Omental fat pad (tissue), 3 donors: ENCODE measurements at regions not wholly inside any gene's neighbourhood (a gene's known extent, or its start where the extent isn't known, plus 50 kb on each side); places are given as distances from the start of the nearest gene placed in this dataset.
"Not testable (repeated sequence)": the region's sequence is repeated elsewhere in the genome, so short reads cannot be mapped to it uniquely, and the experiment has no call there.

Experiments
- ATAC-seq: fragments of 150-250 bp; one replicate; pipeline ENCODE4 v1.9.1; 2016; ENCODE audit warnings: mild to moderate bottlenecking, moderate library complexity; ENCODE audit not compliant: low FRiP score
- DNase-seq: peaks from one replicate; pipeline ENCODE4 v3.0.0-alpha.2; 2019; ENCODE audit warnings: low spot score
- TF ChIP-seq, protein P1 (sequence below), 3 donors: fragments of 450-650 bp; IDR thresholded peaks; one replicate each; pipeline ENCODE4 v1.5.1; 2016 to 2017; ENCODE audit warnings: antibody characterized with exemption in 3 of 3, mild to moderate bottlenecking in 3 of 3, moderate library complexity in 2 of 3

GRCh38 chr5:179451828-179452196 is 98.5 kb upstream of the RUFY1 start:
- DNase-seq (no peak), ATAC-seq (no peak)
- TF ChIP-seq, protein P1, sequence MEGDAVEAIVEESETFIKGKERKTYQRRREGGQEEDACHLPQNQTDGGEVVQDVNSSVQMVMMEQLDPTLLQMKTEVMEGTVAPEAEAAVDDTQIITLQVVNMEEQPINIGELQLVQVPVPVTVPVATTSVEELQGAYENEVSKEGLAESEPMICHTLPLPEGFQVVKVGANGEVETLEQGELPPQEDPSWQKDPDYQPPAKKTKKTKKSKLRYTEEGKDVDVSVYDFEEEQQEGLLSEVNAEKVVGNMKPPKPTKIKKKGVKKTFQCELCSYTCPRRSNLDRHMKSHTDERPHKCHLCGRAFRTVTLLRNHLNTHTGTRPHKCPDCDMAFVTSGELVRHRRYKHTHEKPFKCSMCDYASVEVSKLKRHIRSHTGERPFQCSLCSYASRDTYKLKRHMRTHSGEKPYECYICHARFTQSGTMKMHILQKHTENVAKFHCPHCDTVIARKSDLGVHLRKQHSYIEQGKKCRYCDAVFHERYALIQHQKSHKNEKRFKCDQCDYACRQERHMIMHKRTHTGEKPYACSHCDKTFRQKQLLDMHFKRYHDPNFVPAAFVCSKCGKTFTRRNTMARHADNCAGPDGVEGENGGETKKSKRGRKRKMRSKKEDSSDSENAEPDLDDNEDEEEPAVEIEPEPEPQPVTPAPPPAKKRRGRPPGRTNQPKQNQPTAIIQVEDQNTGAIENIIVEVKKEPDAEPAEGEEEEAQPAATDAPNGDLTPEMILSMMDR (IDR thresholded peaks at IDR 0.05): no peak

DNA sequence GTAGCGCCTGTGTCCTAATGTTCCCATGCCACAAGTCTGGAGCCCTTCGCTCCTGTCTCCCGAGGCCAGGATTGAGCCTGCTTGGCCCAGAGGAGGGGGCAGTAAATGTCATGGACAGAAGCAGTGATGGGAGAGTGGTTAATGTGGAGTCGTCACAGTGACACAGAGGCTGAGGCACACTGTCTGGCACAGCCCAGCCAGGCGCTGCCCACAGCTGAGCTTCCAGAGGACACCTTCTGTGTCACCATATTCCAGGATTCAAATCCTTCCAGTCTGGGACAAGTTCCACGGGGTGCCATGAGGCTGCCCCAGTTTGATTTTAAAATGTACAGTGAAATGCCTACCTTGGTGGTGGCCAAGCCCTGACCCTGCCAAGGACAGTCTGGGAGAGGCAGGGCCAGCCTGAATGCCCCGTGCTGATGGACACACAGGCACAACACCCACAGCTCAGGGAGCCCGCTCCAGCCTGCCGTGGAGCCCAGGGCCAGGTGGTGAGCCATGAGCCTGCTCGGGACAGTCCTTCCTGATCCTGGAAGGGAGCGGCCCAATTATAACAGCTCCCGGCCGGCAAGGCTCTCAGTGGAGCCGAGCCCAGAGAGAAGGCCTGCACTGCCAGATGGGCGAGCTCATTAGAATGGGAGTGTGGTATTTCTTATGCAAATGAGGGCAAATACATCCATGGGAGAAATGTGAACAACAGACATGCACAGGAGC is 99.1 kb upstream of the RUFY1 start:
- TF ChIP-seq, protein P1 (IDR thresholded peaks at IDR 0.05): no peak
- DNase-seq: no peak
- no peak for ATAC-seq

- DNase-seq, ATAC-seq: not testable (repeated sequence)
Observed at GRCh38 chr5:179449950-179450349, 100.4 kb upstream of the RUFY1 start.

- not testable (repeated sequence) for DNase-seq, ATAC-seq
Observed at GRCh38 chr5:179448282-179448681, 102.1 kb upstream of the RUFY1 start.

DNA sequence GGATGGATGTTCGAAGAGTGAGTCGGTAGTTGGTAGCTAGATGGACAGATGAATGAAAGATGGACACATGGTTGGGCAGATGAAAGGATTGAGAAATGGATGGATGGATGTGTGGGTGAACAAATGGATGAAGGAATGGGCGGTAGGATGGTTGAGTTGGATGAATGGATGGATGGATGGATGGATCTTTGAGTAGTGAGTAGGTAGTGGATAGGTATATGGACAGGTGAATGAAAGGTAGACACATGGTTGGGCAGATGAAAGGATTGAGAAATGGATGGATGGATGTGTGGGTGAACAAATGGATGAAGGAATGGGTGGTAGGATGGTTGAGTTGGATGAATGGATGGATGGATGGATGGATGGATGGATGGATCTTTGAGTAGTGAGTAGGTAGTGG is 97.0 kb upstream of the ADAMTS2 start:
- DNase-seq, ATAC-seq: not testable (repeated sequence)

DNA sequence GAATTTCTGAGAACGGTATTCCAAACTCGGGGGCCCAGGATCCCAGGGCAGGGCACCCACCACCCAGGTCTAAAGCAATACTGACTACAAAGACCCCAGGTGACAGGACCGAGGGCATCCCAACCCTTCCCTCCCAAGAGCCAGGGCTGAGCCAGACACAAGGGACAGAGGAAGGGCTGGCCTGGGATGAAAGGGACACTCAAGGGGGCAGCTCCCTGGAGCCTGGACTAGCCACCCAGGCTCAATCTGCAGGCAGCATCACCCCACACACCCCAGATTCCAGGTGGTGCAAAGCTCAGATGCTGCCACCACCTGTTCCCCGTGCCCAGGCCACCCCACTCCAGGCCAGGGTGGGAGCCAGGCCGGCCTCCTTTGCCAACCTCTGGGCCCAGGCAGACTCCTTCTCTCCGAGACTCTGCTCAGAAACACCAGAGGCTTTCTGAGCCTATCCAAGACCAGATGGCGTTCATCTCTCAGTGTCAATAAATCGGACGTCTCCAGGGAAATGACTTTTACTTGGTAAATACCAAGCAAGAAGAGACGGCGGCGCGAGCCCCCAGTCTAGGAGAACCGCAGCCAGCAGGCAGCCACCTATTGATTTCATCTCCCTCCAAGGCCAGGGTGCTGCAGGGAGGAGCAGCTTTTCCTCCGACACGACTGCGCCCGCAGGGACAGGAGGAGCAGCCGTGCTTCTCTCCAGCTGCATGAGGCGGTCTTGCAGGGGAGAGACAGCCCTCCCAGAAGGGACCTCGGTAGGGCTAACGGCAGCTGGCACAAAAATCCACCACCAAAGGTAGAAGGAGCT is 94.1 kb upstream of the ADAMTS2 start:
- ATAC-seq (no peak), DNase-seq (no peak)
- TF ChIP-seq, protein P1 (IDR thresholded peaks at IDR 0.05): no peak

GRCh38 chr5:179438461-179438860 is 93.2 kb upstream of the ADAMTS2 start:
- TF ChIP-seq, protein P1 (IDR thresholded peaks at IDR 0.05): no peak

GRCh38 chr5:179438011-179438441 is 92.8 kb upstream of the ADAMTS2 start:
- ATAC-seq: no peak

More at GRCh38 chr5:179438461-179438860, 93.2 kb upstream of the ADAMTS2 start:
- DNase-seq: no peak
- ATAC-seq: no peak

More at GRCh38 chr5:179438011-179438441, 92.8 kb upstream of the ADAMTS2 start:
- DNase-seq: no peak
- TF ChIP-seq, protein P1 (IDR thresholded peaks at IDR 0.05): no peak
